Astrocyte (in vitro differentiated cells and primary cell): ENCODE measurements at regions not wholly inside any gene's neighbourhood (a gene's known extent, or its start where the extent isn't known, plus 50 kb on each side); places are given as distances from the start of the nearest gene placed in this dataset.
"Not testable (repeated sequence)": the region's sequence is repeated elsewhere in the genome, so short reads cannot be mapped to it uniquely, and the experiment has no call there.

Experiments
- DNase-seq: peaks from one replicate; pipeline ENCODE4 v3.0.0-alpha.2; 2010; ENCODE audit warnings: low read depth
- FAIRE-seq: peaks from 2 replicates; lab custom pipeline; 2011; peaks lifted over from hg19 to GRCh38; lab: Jason Lieb, UNC
- H2AFZ ChIP-seq: 2 replicates; pipeline ENCODE4 v1.6.0; 2012; ENCODE audit warnings: low read depth, low read length, inconsistent platforms
- H3K27ac ChIP-seq: 2 replicates; pipeline ENCODE4 v1.5.1; 2011; ENCODE audit warnings: low read depth, low read length, inconsistent platforms
- H3K27me3 ChIP-seq: 2 replicates; pipeline ENCODE4 v1.6.0; 2011; ENCODE audit warnings: low read length, inconsistent platforms; ENCODE audit not compliant: insufficient read depth
- H3K36me3 ChIP-seq: 2 replicates; pipeline ENCODE4 v1.5.1; 2011; ENCODE audit warnings: low read length, inconsistent platforms; ENCODE audit not compliant: insufficient read depth
- H3K4me1 ChIP-seq: 2 replicates; pipeline ENCODE4 v1.5.1; 2011; ENCODE audit warnings: low read length, inconsistent platforms; ENCODE audit not compliant: insufficient read depth
- H3K4me2 ChIP-seq: 2 replicates; pipeline ENCODE4 v1.6.0; 2012; ENCODE audit warnings: low read length, inconsistent platforms
- H3K4me3 ChIP-seq: 2 replicates; pipeline ENCODE4 v1.5.1; 2011; ENCODE audit warnings: low read depth, mild to moderate bottlenecking, low read length, inconsistent platforms; ENCODE audit not compliant: insufficient read depth
- H3K79me2 ChIP-seq: 2 replicates; pipeline ENCODE4 v1.6.0; 2012; ENCODE audit warnings: mild to moderate bottlenecking, low read length, inconsistent platforms; ENCODE audit not compliant: insufficient read depth
- H3K9ac ChIP-seq: 2 replicates; pipeline ENCODE4 v1.6.0; 2012; ENCODE audit warnings: mild to moderate bottlenecking, low read length, inconsistent platforms
- H3K9me3 ChIP-seq: 2 replicates; pipeline ENCODE4 v1.5.1; 2012; ENCODE audit warnings: low read depth, mild to moderate bottlenecking, low read length, inconsistent platforms; ENCODE audit not compliant: insufficient read depth
- H4K20me1 ChIP-seq: 2 replicates; pipeline ENCODE4 v1.6.0; 2012; ENCODE audit warnings: low read length, inconsistent platforms; ENCODE audit not compliant: insufficient read depth
- H3K27ac Mint-ChIP-seq: one replicate; pipeline ENCODE4 v1.8.0; 2021; ENCODE audit warnings: mild to moderate bottlenecking, mixed read lengths; ENCODE audit not compliant: unreplicated experiment
- H3K27me3 Mint-ChIP-seq: one replicate; pipeline ENCODE4 v1.8.0; 2021; ENCODE audit warnings: low read depth, mixed read lengths; ENCODE audit not compliant: unreplicated experiment
- H3K36me3 Mint-ChIP-seq: one replicate; pipeline ENCODE4 v1.8.0; 2021; ENCODE audit warnings: low read depth, mixed read lengths; ENCODE audit not compliant: unreplicated experiment
- H3K4me1 Mint-ChIP-seq: one replicate; pipeline ENCODE4 v1.8.0; 2021; ENCODE audit warnings: low read depth, mixed read lengths; ENCODE audit not compliant: unreplicated experiment
- H3K4me3 Mint-ChIP-seq: one replicate; pipeline ENCODE4 v1.8.0; 2021; ENCODE audit warnings: mild to moderate bottlenecking, moderate library complexity, mixed read lengths; ENCODE audit not compliant: unreplicated experiment
- H3K9me3 Mint-ChIP-seq: one replicate; pipeline ENCODE4 v1.8.0; 2021; ENCODE audit warnings: mild to moderate bottlenecking, mixed read lengths; ENCODE audit not compliant: unreplicated experiment
- CTCF ChIP-seq: IDR thresholded peaks from 2 replicates; pipeline ENCODE4 v1.5.1; 2011; ENCODE audit warnings: low read depth, mild to moderate bottlenecking, inconsistent platforms, low read length, moderate library complexity; ENCODE audit not compliant: insufficient read depth
- EZH2 ChIP-seq: IDR thresholded peaks from 2 replicates; pipeline ENCODE4 v1.6.1; 2012; ENCODE audit warnings: mild to moderate bottlenecking, low read length, inconsistent platforms; ENCODE audit not compliant: insufficient read depth

GRCh38 chr10:30166929-30167328 lies 107.5 kb upstream of the JCAD start:
- TF ChIP-seq CTCF (no peak), EZH2 (no peak)
- Mint-ChIP-seq H3K36me3 (no peaks in the 10 kb centered on the region), H3K4me3 (no peak overlapping the region), H3K27ac (no peak overlapping the region), H3K4me1 (peaks cover 2% of the 10 kb centered on the region), H3K9me3 (peaks cover 8% of the 10 kb centered on the region), H3K27me3 (no peaks in the 10 kb centered on the region)
- Histone ChIP-seq H3K9ac (no peak overlapping the region), H3K27me3 (no peaks in the 10 kb centered on the region), H3K4me1 (peaks cover 10% of the 10 kb centered on the region), H3K4me3 (no peak overlapping the region), H3K4me2 (no peak overlapping the region), H4K20me1 (no peaks in the 10 kb centered on the region), H3K27ac (no peak overlapping the region), H3K79me2 (no peaks in the 10 kb centered on the region), H3K36me3 (no peaks in the 10 kb centered on the region), H3K9me3 (peaks cover 4% of the 10 kb centered on the region), H2AFZ (no peak overlapping the region)
- DNase-seq, result no peak
- no peak for FAIRE-seq

GRCh38 chr10:30163410-30163809 lies 104.0 kb upstream of the JCAD start:
- not testable (repeated sequence) for H3K36me3 ChIP-seq, H3K9ac ChIP-seq, H3K9me3 Mint-ChIP-seq, H3K9me3 ChIP-seq, H3K79me2 ChIP-seq, H3K4me3 Mint-ChIP-seq, H3K4me1 Mint-ChIP-seq, H3K4me3 ChIP-seq, H3K27me3 ChIP-seq, H3K4me1 ChIP-seq, H2AFZ ChIP-seq, H3K27me3 Mint-ChIP-seq, H4K20me1 ChIP-seq, H3K36me3 Mint-ChIP-seq, H3K27ac Mint-ChIP-seq, DNase-seq, FAIRE-seq, H3K4me2 ChIP-seq, H3K27ac ChIP-seq

- not testable (repeated sequence) for H3K4me2 ChIP-seq, H2AFZ ChIP-seq, H3K4me3 ChIP-seq, H3K36me3 Mint-ChIP-seq, DNase-seq, H3K9me3 Mint-ChIP-seq, H3K4me3 Mint-ChIP-seq, H3K9ac ChIP-seq, FAIRE-seq, H3K79me2 ChIP-seq, H3K9me3 ChIP-seq, H3K36me3 ChIP-seq, H3K27ac ChIP-seq, H3K27ac Mint-ChIP-seq, H3K4me1 ChIP-seq, H3K27me3 Mint-ChIP-seq, H3K4me1 Mint-ChIP-seq, H3K27me3 ChIP-seq, H4K20me1 ChIP-seq
Observed at GRCh38 chr10:30162796-30163195, 103.4 kb upstream of the JCAD start.
